ENCODE measurements at regions not wholly inside any gene's neighbourhood (a gene's known extent, or its start where the extent isn't known, plus 50 kb on each side); places are given as distances from the start of the nearest gene placed in this dataset.
"Not testable (repeated sequence)": the region's sequence is repeated elsewhere in the genome, so short reads cannot be mapped to it uniquely, and the experiment has no call there.

DNA sequence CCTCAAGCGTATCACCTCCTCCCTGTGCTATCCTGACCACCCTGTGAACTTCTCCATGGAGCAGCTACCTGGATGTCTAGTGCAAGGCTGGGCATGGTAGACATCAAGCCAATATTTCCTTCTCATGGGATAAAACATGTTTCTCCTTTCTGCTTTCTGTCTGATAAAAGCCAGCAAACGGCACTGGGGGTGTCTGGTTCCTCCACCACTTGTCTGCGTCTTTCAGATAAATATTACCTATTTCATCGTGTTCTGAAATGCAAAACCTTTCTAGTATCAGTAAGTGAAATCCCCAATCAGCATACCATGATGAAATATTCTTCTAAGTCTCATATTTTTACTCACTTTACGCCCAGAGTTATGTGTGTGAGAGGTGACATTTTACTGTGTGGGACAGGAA lies 340.2 kb downstream of the BCL2L11 start:
- TF ChIP-seq, protein P1, sequence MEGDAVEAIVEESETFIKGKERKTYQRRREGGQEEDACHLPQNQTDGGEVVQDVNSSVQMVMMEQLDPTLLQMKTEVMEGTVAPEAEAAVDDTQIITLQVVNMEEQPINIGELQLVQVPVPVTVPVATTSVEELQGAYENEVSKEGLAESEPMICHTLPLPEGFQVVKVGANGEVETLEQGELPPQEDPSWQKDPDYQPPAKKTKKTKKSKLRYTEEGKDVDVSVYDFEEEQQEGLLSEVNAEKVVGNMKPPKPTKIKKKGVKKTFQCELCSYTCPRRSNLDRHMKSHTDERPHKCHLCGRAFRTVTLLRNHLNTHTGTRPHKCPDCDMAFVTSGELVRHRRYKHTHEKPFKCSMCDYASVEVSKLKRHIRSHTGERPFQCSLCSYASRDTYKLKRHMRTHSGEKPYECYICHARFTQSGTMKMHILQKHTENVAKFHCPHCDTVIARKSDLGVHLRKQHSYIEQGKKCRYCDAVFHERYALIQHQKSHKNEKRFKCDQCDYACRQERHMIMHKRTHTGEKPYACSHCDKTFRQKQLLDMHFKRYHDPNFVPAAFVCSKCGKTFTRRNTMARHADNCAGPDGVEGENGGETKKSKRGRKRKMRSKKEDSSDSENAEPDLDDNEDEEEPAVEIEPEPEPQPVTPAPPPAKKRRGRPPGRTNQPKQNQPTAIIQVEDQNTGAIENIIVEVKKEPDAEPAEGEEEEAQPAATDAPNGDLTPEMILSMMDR (IDR thresholded peaks at IDR 0.05; ENCODE audit: low read depth, low read length): not testable (repeated sequence)
- not testable (repeated sequence) for TF ChIP-seq EZH2phosphoT487 (IDR thresholded peaks at IDR 0.05; ENCODE audit: low read depth)

Data from OCI-LY3 (cell line).